ENCODE measurements at regions not wholly inside any gene's neighbourhood (a gene's known extent, or its start where the extent isn't known, plus 50 kb on each side); places are given as distances from the start of the nearest gene placed in this dataset.

GRCh38 chr12:107464644-107465043 lies 221.0 kb upstream of the PWP1 start:
- no peak overlapping the region for H2AFZ ChIP-seq (ENCODE audit: low read length)
- no peak overlapping the region for H3K4me3 Mint-ChIP-seq
- H2BK12ac ChIP-seq (ENCODE audit: insufficient read length, low read depth, low read length) = no peak overlapping the region
- H3K23me2 ChIP-seq (ENCODE audit: insufficient read length, low read depth, low read length, poor library complexity, severe bottlenecking) = no peaks in the 10 kb centered on the region
- peaks cover 5% of the 10 kb centered on the region; the same call in 1 of the 2 replicates for H3K4me1 ChIP-seq (ENCODE audit: insufficient read depth, low read length)
- no peaks in the 10 kb centered on the region; the same call in 1 of the 2 replicates for H3K27me3 ChIP-seq (ENCODE audit: insufficient read depth, low read length)
- no peak overlapping the region for H2BK15ac ChIP-seq (ENCODE audit: low read depth, low read length)
- no peak overlapping the region for H3K14ac ChIP-seq (ENCODE audit: insufficient read depth, low read length)
- H2BK20ac ChIP-seq (ENCODE audit: low read depth, low read length, poor library complexity, severe bottlenecking) = no peak overlapping the region
- no peaks in the 10 kb centered on the region for H4K20me1 ChIP-seq (ENCODE audit: control insufficient read depth, insufficient read depth, insufficient read length)
- H2AK5ac ChIP-seq (ENCODE audit: insufficient read length, low read length) = no peak overlapping the region
- no CpG with 5 or more reads among the region's 1 CpG for WGBS (ENCODE audit: extremely low coverage, insufficient read length, low lambda C conversion rate)
- peaks cover 14% of the 10 kb centered on the region for H3K27me3 Mint-ChIP-seq (ENCODE audit: low read depth)
- H4K8ac ChIP-seq (replicated peaks; ENCODE audit: insufficient read length, low read depth, low read length) = no peak overlapping the region
- H3K56ac ChIP-seq (ENCODE audit: insufficient read length, low read depth, low read length) = no peak overlapping the region
- H3K79me1 ChIP-seq (ENCODE audit: insufficient read depth, low read depth, low read length, poor library complexity, severe bottlenecking) = no peaks in the 10 kb centered on the region
- no peaks in the 10 kb centered on the region for H3K36me3 Mint-ChIP-seq (ENCODE audit: insufficient read depth in 1 of 3, low read depth in 3 of 3)
- no peak overlapping the region for H4K91ac ChIP-seq (ENCODE audit: insufficient read length, low read depth, low read length)
- TF ChIP-seq CTCF (conservative IDR thresholded peaks at IDR 0.05) = no peak
- no peak overlapping the region for H3K27ac ChIP-seq (ENCODE audit: insufficient read length, low read depth, low read length)
- no peak overlapping the region for H2BK5ac ChIP-seq (ENCODE audit: insufficient read length, low read length)
- no peak overlapping the region for H4K5ac ChIP-seq (ENCODE audit: insufficient read length, low read depth, low read length)
- DNase-seq = no peak
- H3K27ac Mint-ChIP-seq = no peak overlapping the region
- H3K9ac ChIP-seq (ENCODE audit: extremely low read depth, insufficient read length, low read length) = no peak overlapping the region
- peaks cover 21% of the 10 kb centered on the region in 2 experiments for H3K4me1 Mint-ChIP-seq
- no peak overlapping the region for H3K18ac ChIP-seq (ENCODE audit: insufficient read length, low read depth, low read length)
- H3K79me2 ChIP-seq (ENCODE audit: insufficient read depth, low read length) = no peaks in the 10 kb centered on the region
- no peak overlapping the region for H3T11ph ChIP-seq (ENCODE audit: low read length)
- no peaks in the 10 kb centered on the region for H3K9me3 Mint-ChIP-seq
- no peak overlapping the region for H3K4ac ChIP-seq (ENCODE audit: low read depth, low read length)
- no peak overlapping the region for H2BK120ac ChIP-seq (ENCODE audit: low read depth, low read length, poor library complexity, severe bottlenecking)
- no peak overlapping the region for H3K23ac ChIP-seq (ENCODE audit: insufficient read length, low read depth, low read length)
- H3K4me2 ChIP-seq (ENCODE audit: insufficient read depth, insufficient read length, low read length) = no peak overlapping the region
- H3K9me3 ChIP-seq (ENCODE audit: control insufficient read depth, low read depth, low read length) = no peaks in the 10 kb centered on the region

Measured in H9 (cell line).